H1 (cell line): ENCODE measurements at regions not wholly inside any gene's neighbourhood (a gene's known extent, or its start where the extent isn't known, plus 50 kb on each side); places are given as distances from the start of the nearest gene placed in this dataset.

Experiments used
- CTCF ChIP-seq, 3 experiments: IDR thresholded peaks; 1 replicate in 2 of 3; 2 replicates in 1 of 3; pipeline versions ENCODE4 v1.5.1 to v1.6.1; 2011; ENCODE audit warnings: low read length in 3 of 3, mild to moderate bottlenecking in 3 of 3, inconsistent platforms in 2 of 3, low read depth in 1 of 3, moderate library complexity in 1 of 3; ENCODE audit not compliant: insufficient read depth in 1 of 3; ENCODE audit errors: control extremely low read depth in 1 of 3
- NRF1 ChIP-seq: IDR thresholded peaks from 2 replicates; pipeline ENCODE4 v1.6.1; 2011; ENCODE audit warnings: mild to moderate bottlenecking, low read depth, low read length, improper control_type of control experiment
- POLR2A ChIP-seq, 2 experiments: IDR thresholded peaks; 1 replicate in 1 of 2; 2 replicates in 1 of 2; pipeline ENCODE4 v1.6.1; 2011; ENCODE audit warnings: low read depth in 2 of 2, low read length in 2 of 2, mild to moderate bottlenecking in 2 of 2; ENCODE audit errors: control extremely low read depth in 1 of 2
- RXRA ChIP-seq: IDR thresholded peaks from 2 replicates; pipeline ENCODE4 v1.6.1; 2011; ENCODE audit warnings: low read depth, mild to moderate bottlenecking, low read length, moderate library complexity; ENCODE audit not compliant: insufficient read depth
- SAP30 ChIP-seq: fragments of 300-600 bp; sonication (generic); IDR thresholded peaks from 2 replicates; pipeline ENCODE4 v1.7.1; 2012; ENCODE audit warnings: low read length, moderate library complexity, mild to moderate bottlenecking, inconsistent platforms; ENCODE audit not compliant: insufficient read depth, insufficient replicate concordance

- TF ChIP-seq CTCF (IDR thresholded peaks at IDR 0.05; ENCODE audit: control extremely low read depth in 1 of 3, insufficient read depth in 1 of 3, low read depth in 1 of 3, low read length in 3 of 3) (no peak), RXRA (no peak), NRF1 (no peak), POLR2A (IDR thresholded peaks at IDR 0.05; ENCODE audit: control extremely low read depth in 1 of 2, low read depth in 2 of 2, low read length in 2 of 2) (no peak), SAP30 (no peak)
Observed at GRCh38 chr2:10191554-10191953, 69.0 kb downstream of the RRM2 start.
